HEK293 (cell line): ENCODE measurements at regions not wholly inside any gene's neighbourhood (a gene's known extent, or its start where the extent isn't known, plus 50 kb on each side); places are given as distances from the start of the nearest gene placed in this dataset.

Experiments
- CTCF ChIA-PET: fragments of 350-600 bp; formaldehyde crosslinking; extraction: SDS; loops from one replicate; lab custom pipeline; 2021; ENCODE audit warnings: antibody characterized with exemption; lab: Yijun Ruan, JAX
- POLR2A ChIA-PET: fragments of 300-600 bp; formaldehyde crosslinking; extraction: SDS; loops from one replicate; lab custom pipeline; 2020; ENCODE audit warnings: antibody characterized with exemption, inconsistent platforms; lab: Yijun Ruan, JAX
- H3K27ac ChIP-seq: fragments of 200-500 bp; sonication (Bioruptor generic); 2 replicates; pipeline ENCODE4 v1.5.1; 2014; ENCODE audit warnings: low read depth, low read length, control low read depth, inconsistent platforms; ENCODE audit errors: extremely low read depth
- H3K36me3 ChIP-seq, 2 experiments: fragments of 200-500 bp in 1 of 2; sonication (Bioruptor generic) in 1 of 2; 1 replicate in 1 of 2; 2 replicates in 1 of 2; pipeline ENCODE4 v1.5.1; 2014 to 2017; ENCODE audit warnings: inconsistent platforms in 2 of 2, low read length in 2 of 2; ENCODE audit not compliant: control insufficient read depth in 2 of 2, insufficient read depth in 1 of 2
- H3K4me1 ChIP-seq: fragments of 200-500 bp; sonication (Bioruptor generic); 2 replicates; pipeline ENCODE4 v1.5.1; 2014; ENCODE audit warnings: mild to moderate bottlenecking, low read length, inconsistent platforms; ENCODE audit not compliant: control insufficient read depth, insufficient read depth
- H3K4me3 ChIP-seq: 2 replicates; pipeline ENCODE4 v1.5.1; 2011; ENCODE audit warnings: low read depth, mild to moderate bottlenecking, control low read depth, low read length, moderate library complexity
- H3K9me3 ChIP-seq: fragments of 200-500 bp; sonication (Bioruptor generic); 2 replicates; pipeline ENCODE4 v1.5.1; 2014; ENCODE audit warnings: low read depth, low read length, inconsistent platforms; ENCODE audit not compliant: control insufficient read depth, insufficient read depth
- EGR2 ChIP-seq: fragments of 450-650 bp; formaldehyde crosslinking; IDR thresholded peaks from 2 replicates; pipeline ENCODE4 v1.5.1; 2016; ENCODE audit warnings: low read depth, missing biosample characterization, missing genetic modification characterization
- KLF17 ChIP-seq: fragments of 450-650 bp; formaldehyde crosslinking; IDR thresholded peaks from 2 replicates; pipeline ENCODE4 v1.5.1; 2016; ENCODE audit warnings: missing biosample characterization, missing genetic modification characterization
- TRIM28 ChIP-seq: IDR thresholded peaks from 2 replicates; pipeline ENCODE4 v1.6.1; 2011; ENCODE audit warnings: low read length, control low read depth, borderline replicate concordance
- ZFHX2 ChIP-seq: fragments of 450-650 bp; formaldehyde crosslinking; conservative IDR thresholded peaks from 2 replicates; pipeline ENCODE4 v1.5.1; 2016; ENCODE audit warnings: missing biosample characterization, missing genetic modification characterization
- ZFP41 ChIP-seq: fragments of 450-650 bp; formaldehyde crosslinking; IDR thresholded peaks from 2 replicates; pipeline ENCODE4 v1.5.1; 2016; ENCODE audit warnings: missing biosample characterization, missing genetic modification characterization, borderline replicate concordance
- ZFP69B ChIP-seq: fragments of 450-650 bp; formaldehyde crosslinking; IDR thresholded peaks from 2 replicates; pipeline ENCODE4 v1.5.1; 2016; ENCODE audit warnings: missing biosample characterization, missing genetic modification characterization
- ZNF121 ChIP-seq: fragments of 450-650 bp; formaldehyde crosslinking; IDR thresholded peaks from 2 replicates; pipeline ENCODE4 v1.5.1; 2016; ENCODE audit warnings: missing biosample characterization, missing genetic modification characterization
- ZNF132 ChIP-seq: fragments of 450-650 bp; formaldehyde crosslinking; IDR thresholded peaks from 2 replicates; pipeline ENCODE4 v1.5.1; 2017; ENCODE audit warnings: missing biosample characterization, missing genetic modification characterization, borderline replicate concordance
- ZNF140 ChIP-seq: fragments of 450-650 bp; formaldehyde crosslinking; IDR thresholded peaks from 2 replicates; pipeline ENCODE4 v1.5.1; 2016; ENCODE audit warnings: missing biosample characterization, missing genetic modification characterization
- ZNF155 ChIP-seq: fragments of 450-650 bp; formaldehyde crosslinking; IDR thresholded peaks from 2 replicates; pipeline ENCODE4 v1.5.1; 2016; ENCODE audit warnings: missing biosample characterization, missing genetic modification characterization
- ZNF16 ChIP-seq: fragments of 450-650 bp; formaldehyde crosslinking; IDR thresholded peaks from 2 replicates; pipeline ENCODE4 v1.5.1; 2016; ENCODE audit warnings: low read depth, missing biosample characterization, missing genetic modification characterization
- ZNF211 ChIP-seq: fragments of 450-650 bp; formaldehyde crosslinking; IDR thresholded peaks from 2 replicates; pipeline ENCODE4 v1.5.1; 2016; ENCODE audit warnings: low read depth, missing biosample characterization, missing genetic modification characterization
- ZNF214 ChIP-seq: fragments of 450-650 bp; formaldehyde crosslinking; IDR thresholded peaks from 2 replicates; pipeline ENCODE4 v1.5.1; 2017; ENCODE audit warnings: missing biosample characterization, mild to moderate bottlenecking, missing genetic modification characterization, borderline replicate concordance
- ZNF266 ChIP-seq: fragments of 450-650 bp; formaldehyde crosslinking; IDR thresholded peaks from 2 replicates; pipeline ENCODE4 v1.5.1; 2016; ENCODE audit warnings: missing biosample characterization, missing genetic modification characterization, low read depth
- ZNF311 ChIP-seq: fragments of 450-650 bp; formaldehyde crosslinking; IDR thresholded peaks from 2 replicates; pipeline ENCODE4 v1.5.1; 2017; ENCODE audit warnings: missing biosample characterization, missing genetic modification characterization, borderline replicate concordance
- ZNF341 ChIP-seq: fragments of 450-650 bp; formaldehyde crosslinking; IDR thresholded peaks from 2 replicates; pipeline ENCODE4; 2016; ENCODE audit warnings: low read depth, missing biosample characterization, missing genetic modification characterization
- ZNF37A ChIP-seq: fragments of 450-650 bp; IDR thresholded peaks from 2 replicates; pipeline ENCODE4 v1.5.1; 2018; ENCODE audit warnings: missing biosample characterization, missing genetic modification characterization
- ZNF555 ChIP-seq: fragments of 450-650 bp; formaldehyde crosslinking; conservative IDR thresholded peaks from 2 replicates; pipeline ENCODE4 v1.5.1; 2017; ENCODE audit warnings: missing biosample characterization, mild to moderate bottlenecking, missing genetic modification characterization, inconsistent platforms
- ZSCAN16 ChIP-seq: fragments of 450-650 bp; formaldehyde crosslinking; IDR thresholded peaks from 2 replicates; pipeline ENCODE4 v1.5.1; 2016; ENCODE audit warnings: missing biosample characterization, missing genetic modification characterization
- ZSCAN23 ChIP-seq: fragments of 450-650 bp; formaldehyde crosslinking; IDR thresholded peaks from 2 replicates; pipeline ENCODE4 v1.5.1; 2016; ENCODE audit warnings: missing biosample characterization, missing genetic modification characterization
- TF ChIP-seq, protein P1 (sequence below): fragments of 450-650 bp; formaldehyde crosslinking; IDR thresholded peaks from 2 replicates; pipeline ENCODE4 v1.5.1; 2016; ENCODE audit warnings: missing biosample characterization, missing genetic modification characterization

- Histone ChIP-seq H3K4me3 (no peak overlapping the region), H3K36me3 (no peaks in the 10 kb centered on the region), H3K9me3 (no peaks in the 10 kb centered on the region), H3K27ac (no peak overlapping the region), H3K4me1 (no peaks in the 10 kb centered on the region)
- ChIA-PET POLR2A (interaction anchor here (1.7 kb wide), 1 partner anchor 16 kb away, joined by 4 read pairs; no protein-coding TSS in a partner anchor), CTCF (interaction anchor here (1.0 kb wide), 1 partner anchor 12 kb away, joined by 3 read pairs; no protein-coding TSS in a partner anchor)
- TF ChIP-seq ZNF311 (no peak), EGR2 (tag by site-specific recombination) (0 out of 2 replicates have a peak, but pooled peaks have one; percentile 6), ZFHX2 (tag by site-specific recombination) (0 out of 2 replicates have a peak, but pooled peaks have one; percentile 15), ZNF155 (tag by site-specific recombination) (no peak), ZNF140 (tag by site-specific recombination) (no peak)
Observed at GRCh38 chr2:236939721-236940231, 145.9 kb upstream of the COPS8 start.

- ChIA-PET POLR2A (interaction anchor here (1.7 kb wide), 1 partner anchor 15 kb away, joined by 4 read pairs; no protein-coding TSS in a partner anchor), CTCF (no interaction called here)
- TF ChIP-seq ZNF121: no peak
- no peak for TF ChIP-seq ZNF555 (tag by site-specific recombination)
- TF ChIP-seq ZFP41 (tag by site-specific recombination): no peak
- no peak for TF ChIP-seq ZNF132 (tag by site-specific recombination)
- no peak for TF ChIP-seq ZSCAN23 (tag by site-specific recombination)
- no peak for TF ChIP-seq ZFP69B (tag by site-specific recombination)
- TF ChIP-seq ZNF214: no peak
- no peak for TF ChIP-seq ZNF266 (tag by site-specific recombination)
- Histone ChIP-seq H3K27ac (no peak overlapping the region), H3K4me3 (no peak overlapping the region), H3K9me3 (no peaks in the 10 kb centered on the region), H3K36me3 (no peaks in the 10 kb centered on the region), H3K4me1 (no peaks in the 10 kb centered on the region)
Observed at GRCh38 chr2:236940497-236940896, 145.2 kb upstream of the COPS8 start.

GRCh38 chr2:236940916-236941520 lies 144.7 kb upstream of the COPS8 start:
- no peaks in the 10 kb centered on the region for H3K36me3 ChIP-seq
- no peak overlapping the region for H3K27ac ChIP-seq
- no peaks in the 10 kb centered on the region for H3K9me3 ChIP-seq
- no peaks in the 10 kb centered on the region for H3K4me1 ChIP-seq
- H3K4me3 ChIP-seq: no peak overlapping the region
- POLR2A ChIA-PET: interaction anchor here (1.7 kb wide), 1 partner anchor 15 kb away, joined by 4 read pairs; no protein-coding TSS in a partner anchor
- TF ChIP-seq ZNF211 (tag by site-specific recombination) (no peak), ZNF16 (tag by site-specific recombination) (no peak), ZFHX2 (tag by site-specific recombination) (no peak), ZNF341 (tag by site-specific recombination) (no peak), KLF17 (peak; percentile 40; the same call in 1 of the 2 replicates), TRIM28 (peak; percentile 25; the same call in 1 of the 2 replicates), ZSCAN16 (tag by site-specific recombination) (no peak), ZNF37A (tag by site-specific recombination) (no peak)
- TF ChIP-seq, protein P1, sequence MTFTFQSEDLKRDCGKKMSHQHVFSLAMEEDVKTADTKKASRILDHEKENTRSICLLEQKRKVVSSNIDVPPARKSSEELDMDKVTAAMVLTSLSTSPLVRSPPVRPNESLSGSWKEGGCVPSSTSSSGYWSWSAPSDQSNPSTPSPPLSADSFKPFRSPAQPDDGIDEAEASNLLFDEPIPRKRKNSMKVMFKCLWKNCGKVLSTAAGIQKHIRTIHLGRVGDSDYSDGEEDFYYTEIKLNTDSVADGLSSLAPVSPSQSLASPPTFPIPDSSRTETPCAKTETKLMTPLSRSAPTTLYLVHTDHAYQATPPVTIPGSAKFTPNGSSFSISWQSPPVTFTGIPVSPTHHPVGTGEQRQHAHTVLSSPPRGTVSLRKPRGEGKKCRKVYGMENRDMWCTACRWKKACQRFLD (tag by site-specific recombination): no peak
- CTCF ChIA-PET: no interaction called here
